ENCODE measurements at regions not wholly inside any gene's neighbourhood (a gene's known extent, or its start where the extent isn't known, plus 50 kb on each side); places are given as distances from the start of the nearest gene placed in this dataset.

- FAIRE-seq = no peak
Measured at GRCh38 chr11:28992996-28993395, 884.8 kb downstream of the METTL15 start.

DNA sequence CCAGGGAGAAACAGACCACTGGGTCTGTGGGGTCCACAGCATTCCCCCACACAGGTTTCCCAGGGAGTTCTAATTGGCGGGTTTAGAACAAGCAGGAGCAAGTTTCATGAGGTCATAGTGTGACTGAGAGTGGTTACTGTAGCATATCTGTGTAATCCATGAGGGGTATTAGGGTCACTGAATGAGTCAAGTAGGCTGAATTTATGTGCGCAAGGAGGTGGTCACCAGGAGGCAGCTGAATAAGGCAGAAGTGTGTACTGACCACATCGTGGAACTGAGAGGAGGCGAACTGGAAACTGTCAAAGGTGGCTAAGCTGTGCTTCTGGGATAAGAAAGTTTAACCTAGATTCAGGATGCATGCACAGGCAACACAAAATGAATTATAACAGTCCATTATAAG, 876.0 kb downstream of the METTL15 start:
- TF ChIP-seq, protein P1, sequence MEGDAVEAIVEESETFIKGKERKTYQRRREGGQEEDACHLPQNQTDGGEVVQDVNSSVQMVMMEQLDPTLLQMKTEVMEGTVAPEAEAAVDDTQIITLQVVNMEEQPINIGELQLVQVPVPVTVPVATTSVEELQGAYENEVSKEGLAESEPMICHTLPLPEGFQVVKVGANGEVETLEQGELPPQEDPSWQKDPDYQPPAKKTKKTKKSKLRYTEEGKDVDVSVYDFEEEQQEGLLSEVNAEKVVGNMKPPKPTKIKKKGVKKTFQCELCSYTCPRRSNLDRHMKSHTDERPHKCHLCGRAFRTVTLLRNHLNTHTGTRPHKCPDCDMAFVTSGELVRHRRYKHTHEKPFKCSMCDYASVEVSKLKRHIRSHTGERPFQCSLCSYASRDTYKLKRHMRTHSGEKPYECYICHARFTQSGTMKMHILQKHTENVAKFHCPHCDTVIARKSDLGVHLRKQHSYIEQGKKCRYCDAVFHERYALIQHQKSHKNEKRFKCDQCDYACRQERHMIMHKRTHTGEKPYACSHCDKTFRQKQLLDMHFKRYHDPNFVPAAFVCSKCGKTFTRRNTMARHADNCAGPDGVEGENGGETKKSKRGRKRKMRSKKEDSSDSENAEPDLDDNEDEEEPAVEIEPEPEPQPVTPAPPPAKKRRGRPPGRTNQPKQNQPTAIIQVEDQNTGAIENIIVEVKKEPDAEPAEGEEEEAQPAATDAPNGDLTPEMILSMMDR (IDR thresholded peaks at IDR 0.05; ENCODE audit: borderline replicate concordance, extremely low read depth, insufficient read depth) = no peak
- no peak for FAIRE-seq
- DNase-seq = peak in 3 of 5 donors; percentile 11 to 25 (median 20)

More at GRCh38 chr11:28992996-28993395, 884.8 kb downstream of the METTL15 start:
- TF ChIP-seq, protein P1 (IDR thresholded peaks at IDR 0.05; ENCODE audit: borderline replicate concordance, extremely low read depth, insufficient read depth) = no peak
- Histone ChIP-seq H3K9me3 (ENCODE audit: control insufficient read depth in 2 of 3, insufficient read depth in 1 of 3, low read length in 3 of 3) (no peaks in the 10 kb centered on the region), H3K4me3 (ENCODE audit: low read length in 3 of 3) (no peak overlapping the region), H3K27me3 (ENCODE audit: control insufficient read depth, insufficient read depth, low read length) (no peaks in the 10 kb centered on the region), H3K27ac (ENCODE audit: low read depth in 2 of 2, low read length in 2 of 2) (no peak overlapping the region), H3K9ac (ENCODE audit: low read length in 3 of 3) (no peak overlapping the region), H3K4me1 (ENCODE audit: control insufficient read depth in 2 of 3, insufficient read depth in 2 of 3, low read depth in 1 of 3, low read length in 3 of 3) (no peaks in the 10 kb centered on the region), H3K36me3 (ENCODE audit: control insufficient read depth in 2 of 3, insufficient read depth in 3 of 3, low read length in 3 of 3) (no peaks in the 10 kb centered on the region)
- intact Hi-C loops (cut with DNase I) = no loop called here
- DNase-seq = no peak

DNA sequence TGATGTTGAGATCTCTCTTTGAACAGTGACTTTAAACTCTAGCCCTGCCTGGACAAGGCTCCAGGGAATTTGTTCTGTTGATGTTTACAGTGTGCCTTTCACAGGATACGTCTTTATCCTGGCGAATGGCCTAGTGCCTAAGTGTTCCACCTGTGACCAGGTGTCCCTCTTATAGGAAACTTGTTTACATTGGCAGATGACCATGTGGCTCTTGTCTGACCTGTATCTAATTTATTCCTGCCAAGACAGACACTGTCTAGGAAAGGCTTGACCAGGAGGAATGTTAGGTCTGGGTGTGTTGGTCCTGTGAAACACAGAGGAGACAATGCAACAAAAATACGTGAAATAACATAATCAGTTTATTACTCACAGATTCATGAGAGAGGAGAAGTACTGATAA, 875.6 kb downstream of the METTL15 start:
- Histone ChIP-seq H3K27ac (ENCODE audit: low read depth in 2 of 2, low read length in 2 of 2) (no peak overlapping the region), H3K4me3 (ENCODE audit: low read length in 3 of 3) (no peak overlapping the region), H3K9me3 (ENCODE audit: control insufficient read depth in 2 of 3, insufficient read depth in 1 of 3, low read length in 3 of 3) (no peaks in the 10 kb centered on the region), H3K9ac (ENCODE audit: low read length in 3 of 3) (no peak overlapping the region), H3K36me3 (ENCODE audit: control insufficient read depth in 2 of 3, insufficient read depth in 3 of 3, low read length in 3 of 3) (no peaks in the 10 kb centered on the region), H3K27me3 (ENCODE audit: control insufficient read depth, insufficient read depth, low read length) (no peaks in the 10 kb centered on the region), H3K4me1 (ENCODE audit: control insufficient read depth in 2 of 3, insufficient read depth in 2 of 3, low read depth in 1 of 3, low read length in 3 of 3) (no peaks in the 10 kb centered on the region)
- intact Hi-C loops (cut with DNase I) = no loop called here
- FAIRE-seq (no peak), DNase-seq (no peak)
- TF ChIP-seq, protein P1 (IDR thresholded peaks at IDR 0.05; ENCODE audit: borderline replicate concordance, extremely low read depth, insufficient read depth) = no peak

More for the DNA sequence above, 876.0 kb downstream of the METTL15 start:
- no peaks in the 10 kb centered on the region for H3K9me3 ChIP-seq (ENCODE audit: control insufficient read depth in 2 of 3, insufficient read depth in 1 of 3, low read length in 3 of 3)
- H3K27ac ChIP-seq (ENCODE audit: low read depth in 2 of 2, low read length in 2 of 2) = no peak overlapping the region
- H3K27me3 ChIP-seq (ENCODE audit: control insufficient read depth, insufficient read depth, low read length) = no peaks in the 10 kb centered on the region
- no peak overlapping the region for H3K4me3 ChIP-seq (ENCODE audit: low read length in 3 of 3)
- H3K4me1 ChIP-seq (ENCODE audit: control insufficient read depth in 2 of 3, insufficient read depth in 2 of 3, low read depth in 1 of 3, low read length in 3 of 3) = no peaks in the 10 kb centered on the region
- no peak overlapping the region for H3K9ac ChIP-seq (ENCODE audit: low read length in 3 of 3)
- no peaks in the 10 kb centered on the region for H3K36me3 ChIP-seq (ENCODE audit: control insufficient read depth in 2 of 3, insufficient read depth in 3 of 3, low read length in 3 of 3)
- intact Hi-C loops (cut with DNase I) = no loop called here

DNA sequence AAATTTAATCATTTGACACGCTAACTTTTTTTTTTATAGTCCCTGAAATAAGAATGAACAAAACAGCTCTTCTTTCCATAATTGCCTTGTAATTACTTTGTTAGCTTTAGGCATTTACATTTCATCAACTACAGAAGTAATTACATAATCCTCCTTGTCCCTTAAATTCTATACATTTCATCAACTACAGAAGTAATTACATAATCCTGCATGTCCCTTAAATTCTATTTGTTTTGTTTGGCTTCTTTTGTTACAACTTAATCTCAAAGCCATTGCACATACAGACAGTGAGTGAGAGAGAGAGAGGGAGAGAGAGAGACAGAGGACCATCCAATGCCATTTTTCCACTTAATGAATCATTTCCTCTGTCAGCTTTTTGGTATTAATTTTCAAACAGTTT, 873.2 kb downstream of the METTL15 start:
- Histone ChIP-seq H3K9ac (ENCODE audit: low read length in 3 of 3) (no peak overlapping the region), H3K36me3 (ENCODE audit: control insufficient read depth in 2 of 3, insufficient read depth in 3 of 3, low read length in 3 of 3) (no peaks in the 10 kb centered on the region), H3K4me1 (ENCODE audit: control insufficient read depth in 2 of 3, insufficient read depth in 2 of 3, low read depth in 1 of 3, low read length in 3 of 3) (no peaks in the 10 kb centered on the region), H3K4me3 (ENCODE audit: low read length in 3 of 3) (no peak overlapping the region), H3K9me3 (ENCODE audit: control insufficient read depth in 2 of 3, insufficient read depth in 1 of 3, low read length in 3 of 3) (no peaks in the 10 kb centered on the region), H3K27me3 (ENCODE audit: control insufficient read depth, insufficient read depth, low read length) (no peaks in the 10 kb centered on the region), H3K27ac (ENCODE audit: low read depth in 2 of 2, low read length in 2 of 2) (no peak overlapping the region)
- FAIRE-seq (no peak), DNase-seq (no peak)
- intact Hi-C loops (cut with DNase I) = no loop called here
- TF ChIP-seq, protein P1 (IDR thresholded peaks at IDR 0.05; ENCODE audit: borderline replicate concordance, extremely low read depth, insufficient read depth) = no peak

Measured in kidney (tissue), 13 donors.